ENCODE measurements at regions not wholly inside any gene's neighbourhood (a gene's known extent, or its start where the extent isn't known, plus 50 kb on each side); places are given as distances from the start of the nearest gene placed in this dataset.

DNA sequence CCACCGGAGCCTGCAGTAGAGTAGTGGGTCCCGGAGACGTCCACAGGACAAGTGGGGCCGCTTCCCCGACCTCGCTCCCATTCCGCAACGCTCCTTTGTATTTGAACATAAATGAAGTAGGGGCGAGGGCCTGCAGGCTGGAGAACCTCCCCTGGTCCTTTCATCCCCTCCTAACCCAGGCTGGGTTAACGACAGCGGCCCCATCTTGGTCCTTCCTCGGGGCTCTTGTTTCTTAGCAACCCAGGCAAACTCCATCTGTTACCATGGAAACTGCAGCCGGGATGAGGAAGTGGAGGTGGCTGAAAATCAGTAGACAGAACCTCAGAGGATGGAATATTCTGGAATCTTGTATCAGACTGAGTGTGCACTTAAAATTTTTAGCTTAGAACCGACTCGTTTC, 132.6 kb upstream of the USP29 start:
- no peaks in the 10 kb centered on the region for H3K27me3 ChIP-seq (ENCODE audit: low read length)
- H3K9ac ChIP-seq (ENCODE audit: low read length): no peak overlapping the region
- H3K9me3 ChIP-seq (ENCODE audit: low read length): peaks cover 17% of the 10 kb centered on the region; the same call in 1 of the 2 replicates
- no peaks in the 10 kb centered on the region for H3K9me2 ChIP-seq (replicated peaks; ENCODE audit: insufficient read depth, low read length)
- H2AFZ ChIP-seq (ENCODE audit: low read length): no peak overlapping the region
- H3K36me3 ChIP-seq (ENCODE audit: insufficient read depth, low read length): no peaks in the 10 kb centered on the region
- H3K27ac ChIP-seq (ENCODE audit: low read length): no peak overlapping the region
- H3K4me3 ChIP-seq (ENCODE audit: low read length): no peak overlapping the region
- no peak overlapping the region for H3K4me2 ChIP-seq (ENCODE audit: low read depth, low read length, poor library complexity, severe bottlenecking)
- no peaks in the 10 kb centered on the region for H3K79me2 ChIP-seq (ENCODE audit: low read length)
- H3K4me1 ChIP-seq (ENCODE audit: low read length): no peaks in the 10 kb centered on the region
- no peaks in the 10 kb centered on the region for H4K20me1 ChIP-seq (ENCODE audit: insufficient read depth, low read depth, low read length)
- DNase-seq: no peak

DNA sequence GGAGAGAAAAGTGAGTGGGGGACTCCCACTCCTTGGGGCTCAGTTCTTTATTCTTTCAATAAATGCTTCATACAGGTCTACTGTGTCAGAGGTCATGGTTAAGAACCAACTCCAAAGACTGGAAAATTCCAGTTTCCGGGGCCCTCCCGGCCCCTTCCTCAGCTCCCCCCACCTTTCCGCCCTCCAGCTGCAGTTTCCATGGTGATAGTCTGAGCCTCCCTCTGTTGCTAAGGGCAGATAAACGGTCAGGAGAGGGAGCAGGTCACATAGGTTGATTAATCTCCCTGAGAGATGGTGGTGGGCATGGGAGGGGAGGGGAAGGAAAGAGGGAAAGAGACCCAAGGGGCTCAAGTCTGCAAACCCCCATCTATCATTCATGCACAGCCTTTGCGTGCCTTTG, 131.5 kb upstream of the USP29 start:
- Histone ChIP-seq H3K79me2 (ENCODE audit: low read length) (no peaks in the 10 kb centered on the region), H3K27me3 (ENCODE audit: low read length) (no peaks in the 10 kb centered on the region), H2AFZ (ENCODE audit: low read length) (no peak overlapping the region), H3K9me2 (replicated peaks; ENCODE audit: insufficient read depth, low read length) (no peaks in the 10 kb centered on the region), H3K4me1 (ENCODE audit: low read length) (no peaks in the 10 kb centered on the region), H3K9me3 (ENCODE audit: low read length) (0 out of 2 replicates have a peak, but pooled peaks cover 14% of the 10 kb centered on the region), H3K36me3 (ENCODE audit: insufficient read depth, low read length) (no peaks in the 10 kb centered on the region), H3K4me2 (ENCODE audit: low read depth, low read length, poor library complexity, severe bottlenecking) (no peak overlapping the region), H3K4me3 (ENCODE audit: low read length) (no peak overlapping the region), H4K20me1 (ENCODE audit: insufficient read depth, low read depth, low read length) (no peaks in the 10 kb centered on the region), H3K9ac (ENCODE audit: low read length) (no peak overlapping the region), H3K27ac (ENCODE audit: low read length) (no peak overlapping the region)
- no peak for DNase-seq

DNA sequence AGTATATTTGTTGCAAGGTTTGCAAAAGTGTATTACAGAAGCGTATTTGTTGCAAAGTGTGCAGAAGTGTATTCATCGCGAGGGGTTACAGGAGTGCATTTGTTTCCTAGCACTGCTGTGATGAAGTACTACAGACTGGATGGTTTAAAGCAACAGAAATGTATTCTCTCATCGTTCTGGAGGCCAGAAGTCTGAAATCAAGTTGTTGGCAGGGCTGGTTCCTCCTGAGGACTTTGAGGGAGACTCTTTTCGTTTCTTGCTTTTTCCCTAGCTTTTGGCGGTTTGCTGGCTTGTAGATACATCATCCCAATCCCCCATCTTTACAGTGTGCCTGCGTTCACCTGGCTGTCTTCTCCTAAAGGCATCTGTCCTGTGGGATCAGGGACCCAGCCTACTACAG, 127.9 kb upstream of the USP29 start:
- no peaks in the 10 kb centered on the region for H4K20me1 ChIP-seq (ENCODE audit: insufficient read depth, low read depth, low read length)
- no peak overlapping the region for H3K4me3 ChIP-seq (ENCODE audit: low read length)
- H3K9me3 ChIP-seq (ENCODE audit: low read length): peaks cover 12% of the 10 kb centered on the region; the same call in 1 of the 2 replicates
- no peak overlapping the region for H3K9ac ChIP-seq (ENCODE audit: low read length)
- H3K9me2 ChIP-seq (replicated peaks; ENCODE audit: insufficient read depth, low read length): no peaks in the 10 kb centered on the region
- no peaks in the 10 kb centered on the region for H3K27me3 ChIP-seq (ENCODE audit: low read length)
- no peaks in the 10 kb centered on the region for H3K36me3 ChIP-seq (ENCODE audit: insufficient read depth, low read length)
- no peak overlapping the region for H3K4me2 ChIP-seq (ENCODE audit: low read depth, low read length, poor library complexity, severe bottlenecking)
- no peak for DNase-seq
- H3K4me1 ChIP-seq (ENCODE audit: low read length): no peaks in the 10 kb centered on the region
- no peak overlapping the region for H3K27ac ChIP-seq (ENCODE audit: low read length)
- H2AFZ ChIP-seq (ENCODE audit: low read length): no peak overlapping the region
- no peaks in the 10 kb centered on the region for H3K79me2 ChIP-seq (ENCODE audit: low read length)

DNA sequence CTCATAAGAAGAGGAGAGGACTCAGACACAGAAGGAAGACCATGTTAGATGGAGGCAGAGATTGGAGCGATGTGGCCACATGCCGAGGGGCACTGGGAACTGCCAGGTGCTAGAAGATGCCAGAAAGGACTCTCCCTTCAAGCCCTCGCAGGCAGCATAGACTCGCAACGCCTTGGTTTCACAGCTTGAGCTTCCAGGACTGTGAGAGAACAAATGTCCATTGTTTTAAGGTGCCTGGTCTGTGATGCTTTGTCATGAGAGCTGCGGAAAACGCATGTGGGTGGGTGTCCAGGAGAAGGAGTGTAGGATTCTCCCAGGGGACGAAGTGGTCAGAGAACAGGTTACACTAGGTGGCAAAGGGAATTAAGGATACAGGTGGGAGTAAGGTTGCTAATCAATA, 125.9 kb upstream of the USP29 start:
- Histone ChIP-seq H3K4me3 (ENCODE audit: low read length) (no peak overlapping the region), H3K9me2 (replicated peaks; ENCODE audit: insufficient read depth, low read length) (no peaks in the 10 kb centered on the region), H3K79me2 (ENCODE audit: low read length) (no peaks in the 10 kb centered on the region), H4K20me1 (ENCODE audit: insufficient read depth, low read depth, low read length) (no peaks in the 10 kb centered on the region), H3K27ac (ENCODE audit: low read length) (no peak overlapping the region), H3K4me2 (ENCODE audit: low read depth, low read length, poor library complexity, severe bottlenecking) (no peak overlapping the region), H3K9me3 (ENCODE audit: low read length) (peaks cover 12% of the 10 kb centered on the region; the same call in 1 of the 2 replicates), H3K27me3 (ENCODE audit: low read length) (no peaks in the 10 kb centered on the region), H2AFZ (ENCODE audit: low read length) (no peak overlapping the region), H3K9ac (ENCODE audit: low read length) (no peak overlapping the region), H3K4me1 (ENCODE audit: low read length) (no peaks in the 10 kb centered on the region), H3K36me3 (ENCODE audit: insufficient read depth, low read length) (no peaks in the 10 kb centered on the region)
- no peak for DNase-seq

DNA sequence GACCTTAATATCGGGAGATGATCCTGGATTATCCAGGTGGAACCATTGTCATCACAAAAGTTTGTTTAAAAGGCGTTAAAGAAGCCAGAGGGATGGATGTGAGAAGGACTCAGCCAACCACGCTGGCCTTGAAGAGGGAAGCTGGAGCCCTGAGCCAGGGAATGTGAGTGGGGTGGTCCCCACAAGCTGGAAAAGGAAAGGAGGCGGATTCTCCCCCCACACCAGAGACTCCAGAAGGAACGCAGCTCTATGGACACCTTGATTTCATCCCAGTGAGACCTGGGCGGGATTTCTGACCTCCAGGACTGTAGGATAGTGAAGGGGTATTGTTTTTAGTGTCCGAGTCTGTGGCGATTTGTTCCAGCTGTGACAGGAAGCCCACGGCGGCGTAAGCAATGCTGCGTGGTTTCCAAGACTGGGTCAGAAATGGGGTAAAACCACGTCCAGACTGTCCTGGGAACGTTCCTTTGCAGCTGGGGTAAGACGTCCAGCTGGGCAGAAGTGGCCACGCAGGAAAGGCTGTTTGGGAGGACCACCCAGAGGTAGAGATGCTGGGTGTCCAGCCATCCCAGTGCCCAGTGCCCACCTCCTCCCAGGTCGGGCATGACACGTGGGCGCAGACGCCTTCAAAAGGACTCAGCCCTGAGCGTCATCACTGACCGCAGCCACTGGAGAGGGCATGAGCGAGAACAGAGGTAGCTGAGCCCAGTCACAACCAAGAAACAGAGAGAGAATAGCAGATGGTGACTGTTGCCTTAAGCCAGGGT, 125.4 kb upstream of the USP29 start:
- Histone ChIP-seq H3K36me3 (ENCODE audit: insufficient read depth, low read length) (no peaks in the 10 kb centered on the region), H3K4me2 (ENCODE audit: low read depth, low read length, poor library complexity, severe bottlenecking) (no peak overlapping the region), H3K27ac (ENCODE audit: low read length) (no peak overlapping the region), H3K9ac (ENCODE audit: low read length) (no peak overlapping the region), H2AFZ (ENCODE audit: low read length) (no peak overlapping the region), H3K4me3 (ENCODE audit: low read length) (no peak overlapping the region), H3K9me3 (ENCODE audit: low read length) (peaks cover 12% of the 10 kb centered on the region; the same call in 1 of the 2 replicates), H3K79me2 (ENCODE audit: low read length) (no peaks in the 10 kb centered on the region), H3K4me1 (ENCODE audit: low read length) (no peaks in the 10 kb centered on the region), H3K9me2 (replicated peaks; ENCODE audit: insufficient read depth, low read length) (no peaks in the 10 kb centered on the region), H4K20me1 (ENCODE audit: insufficient read depth, low read depth, low read length) (no peaks in the 10 kb centered on the region), H3K27me3 (ENCODE audit: low read length) (no peaks in the 10 kb centered on the region)
- DNase-seq: no peak

DNA sequence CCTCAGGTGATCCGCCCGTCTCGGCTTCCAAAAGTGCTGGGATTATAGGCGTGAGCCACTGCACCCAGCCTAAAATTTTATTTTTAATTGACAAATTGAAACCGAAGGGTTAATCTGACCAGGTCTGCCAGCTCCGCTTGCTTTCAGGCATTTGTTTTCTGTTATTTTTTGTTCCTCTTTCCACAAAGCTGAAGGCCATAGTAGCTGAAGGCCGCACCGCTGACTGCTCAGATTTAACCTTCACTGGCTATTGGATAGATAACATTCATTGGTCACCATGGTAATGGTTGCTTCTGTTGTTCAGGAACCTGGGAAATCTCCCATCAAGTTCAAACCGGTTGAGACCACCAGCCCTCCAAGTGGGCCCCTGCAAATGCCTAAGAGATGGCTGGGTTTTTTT, 124.5 kb upstream of the USP29 start:
- H3K9me2 ChIP-seq (replicated peaks; ENCODE audit: insufficient read depth, low read length): no peaks in the 10 kb centered on the region
- no peak overlapping the region for H3K27ac ChIP-seq (ENCODE audit: low read length)
- no peak for DNase-seq
- H3K36me3 ChIP-seq (ENCODE audit: insufficient read depth, low read length): no peaks in the 10 kb centered on the region
- no peaks in the 10 kb centered on the region for H3K4me1 ChIP-seq (ENCODE audit: low read length)
- no peak overlapping the region for H3K9ac ChIP-seq (ENCODE audit: low read length)
- no peaks in the 10 kb centered on the region for H3K79me2 ChIP-seq (ENCODE audit: low read length)
- H3K4me3 ChIP-seq (ENCODE audit: low read length): no peak overlapping the region
- H4K20me1 ChIP-seq (ENCODE audit: insufficient read depth, low read depth, low read length): no peaks in the 10 kb centered on the region
- no peak overlapping the region for H2AFZ ChIP-seq (ENCODE audit: low read length)
- peaks cover 12% of the 10 kb centered on the region; the same call in 1 of the 2 replicates for H3K9me3 ChIP-seq (ENCODE audit: low read length)
- no peaks in the 10 kb centered on the region for H3K27me3 ChIP-seq (ENCODE audit: low read length)
- H3K4me2 ChIP-seq (ENCODE audit: low read depth, low read length, poor library complexity, severe bottlenecking): no peak overlapping the region

DNA sequence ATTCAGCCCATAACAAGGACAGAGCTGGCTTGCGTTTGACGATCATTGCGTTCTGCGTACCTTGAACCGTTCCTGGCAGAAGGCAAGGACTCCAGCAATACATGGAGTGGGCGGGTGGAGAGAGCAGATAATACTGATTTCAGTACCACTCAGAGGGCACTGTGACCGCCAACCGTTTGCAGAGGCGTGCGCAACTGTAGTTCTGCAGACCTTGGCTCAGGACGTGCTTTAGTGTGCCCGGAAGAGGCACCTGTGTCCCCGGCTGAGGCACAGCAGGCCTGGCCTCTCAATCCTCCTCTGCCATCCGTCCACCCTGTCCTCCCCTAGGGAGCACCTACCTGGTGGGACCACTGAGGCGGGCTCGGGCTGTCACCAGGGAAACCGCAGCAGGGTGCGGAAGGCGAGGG, 117.6 kb upstream of the USP29 start:
- Histone ChIP-seq H3K9ac (ENCODE audit: low read length) (no peak overlapping the region), H3K36me3 (ENCODE audit: insufficient read depth, low read length) (no peaks in the 10 kb centered on the region), H3K9me3 (ENCODE audit: low read length) (no peaks in the 10 kb centered on the region; the same call in 1 of the 2 replicates), H4K20me1 (ENCODE audit: insufficient read depth, low read depth, low read length) (no peaks in the 10 kb centered on the region), H2AFZ (ENCODE audit: low read length) (no peak overlapping the region), H3K79me2 (ENCODE audit: low read length) (no peaks in the 10 kb centered on the region), H3K4me1 (ENCODE audit: low read length) (no peaks in the 10 kb centered on the region), H3K9me2 (replicated peaks; ENCODE audit: insufficient read depth, low read length) (no peaks in the 10 kb centered on the region), H3K27me3 (ENCODE audit: low read length) (no peaks in the 10 kb centered on the region), H3K27ac (ENCODE audit: low read length) (no peak overlapping the region), H3K4me2 (ENCODE audit: low read depth, low read length, poor library complexity, severe bottlenecking) (no peak overlapping the region), H3K4me3 (ENCODE audit: low read length) (no peak overlapping the region)
- DNase-seq: no peak

DNA sequence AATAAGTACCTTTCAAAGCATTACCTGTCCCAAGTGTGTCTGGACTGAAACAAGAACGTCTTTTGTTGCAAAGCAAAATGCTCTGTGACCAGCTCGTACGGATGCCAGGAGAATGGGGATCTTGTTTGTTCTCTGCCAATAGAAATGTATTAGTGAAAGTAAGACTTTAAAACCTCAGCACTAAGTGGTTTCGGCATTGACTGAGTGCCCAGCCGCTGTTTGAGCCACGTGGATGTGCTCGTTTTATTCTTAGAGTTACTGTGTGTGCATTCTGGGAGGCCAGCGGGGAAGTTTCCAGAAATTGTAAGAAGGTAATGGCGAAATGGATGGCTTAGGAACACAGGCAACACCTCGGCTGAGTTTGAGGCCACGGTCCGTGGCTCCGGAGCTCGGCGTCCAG, 117.1 kb upstream of the USP29 start:
- Histone ChIP-seq H3K27ac (ENCODE audit: low read length) (no peak overlapping the region), H4K20me1 (ENCODE audit: insufficient read depth, low read depth, low read length) (no peaks in the 10 kb centered on the region), H3K9me3 (ENCODE audit: low read length) (no peaks in the 10 kb centered on the region; the same call in 1 of the 2 replicates), H3K4me3 (ENCODE audit: low read length) (no peak overlapping the region), H3K9me2 (replicated peaks; ENCODE audit: insufficient read depth, low read length) (no peaks in the 10 kb centered on the region), H3K36me3 (ENCODE audit: insufficient read depth, low read length) (no peaks in the 10 kb centered on the region), H3K79me2 (ENCODE audit: low read length) (no peaks in the 10 kb centered on the region), H3K27me3 (ENCODE audit: low read length) (no peaks in the 10 kb centered on the region), H3K4me1 (ENCODE audit: low read length) (no peaks in the 10 kb centered on the region), H3K9ac (ENCODE audit: low read length) (no peak overlapping the region), H3K4me2 (ENCODE audit: low read depth, low read length, poor library complexity, severe bottlenecking) (no peak overlapping the region), H2AFZ (ENCODE audit: low read length) (no peak overlapping the region)
- DNase-seq: no peak
